MM.1S (cell line): ENCODE measurements at regions not wholly inside any gene's neighbourhood (a gene's known extent, or its start where the extent isn't known, plus 50 kb on each side); places are given as distances from the start of the nearest gene placed in this dataset.

Source experiments
- EZH2 ChIP-seq: fragments of 300-600 bp; sonication (generic); optimal IDR thresholded peaks from 2 replicates; pipeline ENCODE3; 2017; ENCODE audit warnings: low read depth, mild to moderate bottlenecking, antibody characterized with exemption, low read length, mixed read lengths
- EZH2phosphoT487 ChIP-seq: fragments of 300-600 bp; sonication (generic); IDR thresholded peaks from 2 replicates; pipeline ENCODE4 v1.6.1; 2018; ENCODE audit warnings: antibody characterized with exemption, low read length
- TF ChIP-seq, protein P1 (sequence below): fragments of 300-600 bp; sonication (generic); IDR thresholded peaks from 2 replicates; pipeline ENCODE4 v1.5.1; 2016; ENCODE audit warnings: antibody characterized with exemption, low read length, mixed read lengths

DNA sequence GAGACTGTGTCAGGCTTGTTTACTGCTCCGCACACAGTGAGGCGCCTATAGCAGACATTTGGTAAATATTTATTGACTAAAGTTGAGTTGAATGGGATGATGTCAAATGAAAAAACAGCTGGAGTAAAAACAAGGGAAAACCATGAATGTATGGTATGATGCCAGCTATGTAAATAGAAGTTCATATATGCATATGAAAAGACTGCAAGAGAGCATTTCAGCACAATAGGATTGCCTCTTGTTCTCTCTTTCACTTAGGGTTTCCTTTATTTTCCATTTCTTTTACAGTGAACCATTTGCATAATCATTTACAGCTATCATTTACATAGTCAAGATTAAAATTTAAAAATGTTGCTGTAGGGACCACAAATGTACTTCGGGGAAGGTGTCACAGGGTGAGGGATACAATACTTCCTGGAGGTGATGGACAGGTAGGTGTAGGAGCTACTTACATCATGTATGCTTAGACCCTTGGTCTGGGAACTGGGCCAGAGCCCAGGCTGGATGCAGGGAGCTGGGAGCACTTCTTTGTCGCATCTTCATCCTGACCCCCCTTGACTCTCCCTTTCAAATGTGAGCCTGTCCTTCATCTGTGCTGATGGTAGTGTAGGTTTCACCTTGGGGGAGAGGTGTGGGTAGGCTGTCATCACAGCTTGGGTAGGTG, 113.3 kb downstream of the UTP18 start:
- no peak for TF ChIP-seq EZH2phosphoT487
- TF ChIP-seq, protein P1, sequence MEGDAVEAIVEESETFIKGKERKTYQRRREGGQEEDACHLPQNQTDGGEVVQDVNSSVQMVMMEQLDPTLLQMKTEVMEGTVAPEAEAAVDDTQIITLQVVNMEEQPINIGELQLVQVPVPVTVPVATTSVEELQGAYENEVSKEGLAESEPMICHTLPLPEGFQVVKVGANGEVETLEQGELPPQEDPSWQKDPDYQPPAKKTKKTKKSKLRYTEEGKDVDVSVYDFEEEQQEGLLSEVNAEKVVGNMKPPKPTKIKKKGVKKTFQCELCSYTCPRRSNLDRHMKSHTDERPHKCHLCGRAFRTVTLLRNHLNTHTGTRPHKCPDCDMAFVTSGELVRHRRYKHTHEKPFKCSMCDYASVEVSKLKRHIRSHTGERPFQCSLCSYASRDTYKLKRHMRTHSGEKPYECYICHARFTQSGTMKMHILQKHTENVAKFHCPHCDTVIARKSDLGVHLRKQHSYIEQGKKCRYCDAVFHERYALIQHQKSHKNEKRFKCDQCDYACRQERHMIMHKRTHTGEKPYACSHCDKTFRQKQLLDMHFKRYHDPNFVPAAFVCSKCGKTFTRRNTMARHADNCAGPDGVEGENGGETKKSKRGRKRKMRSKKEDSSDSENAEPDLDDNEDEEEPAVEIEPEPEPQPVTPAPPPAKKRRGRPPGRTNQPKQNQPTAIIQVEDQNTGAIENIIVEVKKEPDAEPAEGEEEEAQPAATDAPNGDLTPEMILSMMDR: no peak
- TF ChIP-seq EZH2: no peak
